ENCODE measurements at regions not wholly inside any gene's neighbourhood (a gene's known extent, or its start where the extent isn't known, plus 50 kb on each side); places are given as distances from the start of the nearest gene placed in this dataset.
"Not testable (repeated sequence)": the region's sequence is repeated elsewhere in the genome, so short reads cannot be mapped to it uniquely, and the experiment has no call there.

DNA sequence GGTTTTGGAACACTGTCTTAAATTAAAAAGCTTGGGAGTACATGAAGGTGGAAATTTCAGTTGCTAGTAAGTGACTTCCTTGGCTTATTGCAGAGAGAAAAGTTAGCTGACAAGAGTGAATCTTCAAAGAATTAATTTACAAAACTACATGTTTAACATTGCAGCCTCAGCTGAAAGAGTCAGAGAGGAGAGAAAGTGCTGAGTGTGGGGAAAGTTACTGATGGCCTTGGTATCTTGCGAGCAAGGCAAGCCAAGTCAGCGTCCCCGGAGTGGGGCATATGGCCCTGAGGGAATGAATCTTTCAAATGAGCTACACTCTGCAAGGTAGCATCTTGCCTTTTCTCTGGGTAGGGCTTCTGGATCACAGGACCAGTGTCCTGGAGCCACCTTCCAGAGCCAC, 131.3 kb downstream of the LPIN1 start:
- no peak for DNase-seq (ENCODE audit: low read depth)

DNA sequence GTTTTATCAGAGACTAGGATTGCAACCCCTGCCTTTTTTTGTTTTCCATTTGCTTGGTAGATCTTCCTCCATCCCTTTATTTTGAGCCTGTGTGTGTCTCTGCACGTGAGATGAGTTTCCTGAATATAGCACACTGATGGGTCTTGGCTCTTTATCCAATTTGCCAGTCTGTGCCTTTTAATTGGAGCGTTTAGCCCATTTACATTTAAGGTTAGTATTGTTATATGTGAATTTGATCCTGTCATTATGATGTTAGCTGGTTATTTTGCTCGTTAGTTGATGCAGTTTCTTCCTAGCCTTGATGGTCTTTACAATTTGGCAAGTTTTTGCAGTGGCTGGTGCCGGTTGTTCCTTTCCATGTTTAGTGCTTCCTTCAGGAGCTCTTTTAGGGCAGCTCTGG, 138.8 kb downstream of the LPIN1 start:
- DNase-seq (ENCODE audit: low read depth) = not testable (repeated sequence)

DNA sequence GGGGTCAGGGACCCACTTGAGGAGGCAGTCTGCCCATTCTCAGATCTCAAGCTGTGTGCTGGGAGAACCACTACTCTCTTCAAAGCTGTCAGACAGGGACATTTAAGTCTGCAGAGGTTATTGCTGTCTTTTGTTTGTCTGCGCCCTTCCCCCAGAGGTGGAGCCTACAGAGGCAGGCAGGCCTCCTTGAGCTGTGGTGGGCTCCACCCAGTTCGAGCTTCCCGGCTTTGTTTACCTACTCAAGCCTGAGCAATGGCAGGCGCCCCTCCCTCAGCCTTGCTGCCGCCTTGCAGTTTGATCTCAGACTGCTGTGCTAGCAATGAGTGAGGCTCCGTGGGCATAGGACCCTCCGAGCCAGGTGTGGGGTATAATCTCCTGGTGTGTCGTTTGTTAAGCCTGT, 140.5 kb downstream of the LPIN1 start:
- not testable (repeated sequence) for DNase-seq (ENCODE audit: low read depth)

- no peak for DNase-seq (ENCODE audit: low read depth)
Measured at GRCh38 chr2:11889101-11889850, 142.8 kb downstream of the LPIN1 start.

DNA sequence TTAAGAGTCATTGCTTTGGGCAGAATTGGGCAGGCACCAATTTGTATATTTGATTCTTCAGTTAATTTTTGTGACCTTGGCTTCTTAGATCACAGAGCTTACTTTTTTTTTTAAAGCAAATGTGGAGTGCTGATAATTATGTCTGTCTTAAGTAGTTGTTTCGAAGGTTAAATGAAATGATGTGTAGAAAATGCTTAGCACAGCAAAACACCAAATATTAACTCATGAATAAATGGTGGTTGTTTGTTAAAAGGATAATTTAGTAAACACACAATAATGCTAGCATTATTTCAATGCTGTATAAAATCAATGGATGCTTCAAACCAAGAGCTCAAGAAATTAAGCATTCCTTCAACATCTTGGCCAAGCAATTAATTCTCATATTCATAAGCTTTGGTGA, 143.4 kb downstream of the LPIN1 start:
- no peak for DNase-seq (ENCODE audit: low read depth)

DNA sequence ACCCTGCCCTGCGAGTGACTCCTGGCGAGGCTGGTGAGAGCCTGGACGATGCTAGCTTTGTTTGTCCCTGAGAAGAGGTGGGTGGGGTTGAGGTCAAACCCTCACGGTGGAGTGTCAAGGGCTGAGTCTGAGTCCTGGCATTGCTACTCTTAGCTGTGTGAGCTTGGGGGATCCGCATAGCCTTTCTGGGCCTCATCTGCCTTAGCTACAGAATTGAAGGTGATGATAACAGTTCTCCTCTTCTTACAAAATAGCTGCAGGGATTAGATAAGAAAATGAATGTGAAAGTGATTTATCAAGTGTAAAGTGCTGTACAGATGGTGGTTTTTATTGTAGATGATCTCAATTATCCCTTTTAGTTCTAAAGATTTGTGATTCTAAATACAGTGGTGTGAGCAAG, 144.6 kb downstream of the LPIN1 start:
- DNase-seq (ENCODE audit: low read depth) = no peak

DNA sequence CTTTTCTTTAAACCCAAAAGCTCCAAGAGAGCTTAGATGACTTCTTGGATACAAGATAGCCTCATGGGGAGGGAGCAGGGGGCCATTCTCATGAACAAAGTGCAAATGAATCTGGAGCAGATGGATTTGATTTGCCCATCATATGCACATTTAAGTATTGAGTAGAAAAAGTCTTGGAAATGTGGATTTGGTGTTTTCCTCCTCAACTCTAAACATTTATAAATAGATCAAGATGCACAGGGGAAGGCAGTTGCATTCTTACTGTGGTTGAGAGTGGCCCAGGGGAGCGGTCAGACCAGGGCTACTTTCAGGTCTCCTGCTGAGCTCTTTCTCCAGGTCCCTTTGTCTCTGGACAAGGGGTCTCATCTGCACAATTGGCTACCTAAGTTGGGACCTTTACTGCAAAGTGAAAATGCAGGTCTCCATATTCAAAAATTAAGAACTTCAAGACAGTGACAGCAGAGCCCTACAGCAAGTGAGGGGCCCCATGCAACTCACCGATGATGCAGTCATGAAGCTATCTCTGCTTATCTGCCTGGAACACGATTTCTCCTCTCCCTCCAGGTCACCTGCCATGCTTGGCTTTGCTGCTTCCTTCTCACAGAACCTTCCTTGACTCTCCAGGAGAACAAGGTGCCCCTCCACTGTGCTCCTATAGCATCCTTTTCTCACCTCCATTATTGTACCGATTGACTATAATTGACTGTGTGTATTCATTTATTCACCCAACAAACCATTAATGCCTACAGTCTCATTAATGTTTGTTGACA, 145.4 kb downstream of the LPIN1 start:
- DNase-seq (ENCODE audit: low read depth) = no peak

DNA sequence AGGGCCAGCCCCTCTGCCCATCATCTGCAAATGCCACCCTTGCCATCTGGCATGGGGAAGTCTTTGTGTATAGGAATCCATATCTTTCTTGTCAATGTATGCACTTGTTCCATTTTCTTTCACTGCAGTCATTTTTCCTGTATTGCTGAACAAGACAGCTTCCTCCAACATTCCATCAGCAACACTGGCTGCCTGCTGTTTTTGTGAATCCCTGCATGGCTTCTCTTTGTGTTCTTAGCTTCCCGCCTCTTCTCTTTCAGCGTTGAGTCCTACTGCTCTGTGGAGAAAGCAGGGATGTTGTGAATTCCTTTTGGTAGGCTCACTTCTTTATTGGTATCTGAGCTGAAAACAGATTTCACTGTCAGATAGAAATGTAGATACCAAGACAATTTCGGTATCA, 150.0 kb downstream of the LPIN1 start:
- no peak for DNase-seq (ENCODE audit: low read depth)

- no peak for DNase-seq (ENCODE audit: low read depth)
Measured at GRCh38 chr2:11898576-11898975, 152.1 kb downstream of the LPIN1 start.

GRCh38 chr2:11899264-11899818, 152.9 kb downstream of the LPIN1 start:
- no peak for DNase-seq (ENCODE audit: low read depth)

DNA sequence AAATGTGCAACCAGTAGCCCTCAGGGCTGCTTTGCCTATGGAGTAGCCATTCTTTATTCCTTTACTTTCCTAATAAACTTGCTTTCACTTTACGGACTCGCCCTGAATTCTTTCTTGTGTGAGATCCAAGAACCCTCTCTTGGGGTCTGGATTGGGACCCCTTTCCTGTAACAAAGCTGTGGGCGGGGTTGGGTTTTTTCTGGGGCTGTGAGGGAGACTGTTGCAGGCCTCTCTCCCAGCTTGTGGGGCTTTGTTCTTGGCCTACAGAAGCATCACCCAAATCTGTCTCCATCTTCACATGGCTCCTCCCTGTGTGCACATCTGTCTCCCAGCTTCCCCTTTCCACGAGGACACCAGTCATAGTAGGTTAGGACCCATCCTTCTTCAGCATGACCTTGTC, 154.5 kb downstream of the LPIN1 start:
- DNase-seq (ENCODE audit: low read depth) = not testable (repeated sequence)

DNA sequence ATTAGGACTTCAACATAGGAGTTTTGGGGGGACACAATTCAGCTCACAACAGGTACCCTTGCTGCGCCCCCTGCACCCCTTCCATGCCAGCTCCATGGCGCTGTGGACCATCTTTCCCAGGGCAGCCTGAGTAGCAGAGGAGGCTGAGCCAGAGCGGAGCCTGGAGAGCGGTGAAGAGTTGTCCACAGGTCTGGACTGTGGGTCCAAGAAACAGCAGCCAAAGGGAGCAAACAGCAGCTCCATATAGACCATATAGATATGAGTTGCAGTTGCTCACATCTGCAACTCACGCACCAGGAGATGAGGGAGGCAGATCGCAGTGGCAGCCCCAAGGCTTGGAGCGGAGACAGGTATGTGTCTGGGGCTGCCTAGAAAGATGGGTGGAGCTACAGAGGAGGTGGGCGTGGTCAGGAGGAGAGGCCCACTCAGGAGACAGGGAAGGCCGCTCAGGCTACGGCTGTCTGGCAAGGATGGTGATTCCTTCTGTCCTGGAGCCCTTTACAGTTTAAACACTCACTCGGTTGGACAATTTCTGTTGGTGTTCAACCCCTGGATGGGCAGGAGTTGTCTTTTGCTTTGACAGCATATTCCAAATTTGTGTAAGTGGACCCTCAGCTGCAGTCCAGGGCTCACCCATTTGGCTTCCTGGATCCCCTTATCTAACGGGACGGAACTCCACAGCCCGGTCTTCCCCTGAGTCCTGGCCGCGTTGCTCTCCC, 155.1 kb downstream of the LPIN1 start:
- DNase-seq (ENCODE audit: low read depth) = no peak

DNA sequence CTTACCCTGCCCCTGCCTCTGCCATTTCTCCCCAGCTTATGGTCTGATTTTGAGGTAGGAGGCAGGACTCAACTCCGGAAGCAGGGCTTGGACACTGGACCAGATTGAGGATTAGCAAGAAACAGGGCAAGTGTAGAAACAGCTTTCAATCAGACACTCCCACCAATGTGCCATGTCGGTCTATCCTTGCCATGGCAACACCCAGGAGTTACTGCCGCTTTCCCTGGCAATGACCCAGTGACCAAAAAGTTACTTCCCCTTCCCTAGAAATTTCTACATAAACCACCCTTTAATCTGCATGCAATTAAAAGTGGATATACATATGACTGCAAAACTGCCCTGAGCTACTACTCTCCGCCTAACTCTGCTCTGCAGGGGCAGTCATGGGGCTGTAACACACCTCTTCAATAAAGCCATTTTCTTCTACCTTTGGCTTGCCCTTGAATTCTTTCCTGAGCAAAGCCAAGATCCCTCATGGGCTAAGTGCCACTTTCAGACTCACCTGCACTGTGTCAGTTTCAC, 156.7 kb downstream of the LPIN1 start:
- no peak for DNase-seq (ENCODE audit: low read depth)

DNA sequence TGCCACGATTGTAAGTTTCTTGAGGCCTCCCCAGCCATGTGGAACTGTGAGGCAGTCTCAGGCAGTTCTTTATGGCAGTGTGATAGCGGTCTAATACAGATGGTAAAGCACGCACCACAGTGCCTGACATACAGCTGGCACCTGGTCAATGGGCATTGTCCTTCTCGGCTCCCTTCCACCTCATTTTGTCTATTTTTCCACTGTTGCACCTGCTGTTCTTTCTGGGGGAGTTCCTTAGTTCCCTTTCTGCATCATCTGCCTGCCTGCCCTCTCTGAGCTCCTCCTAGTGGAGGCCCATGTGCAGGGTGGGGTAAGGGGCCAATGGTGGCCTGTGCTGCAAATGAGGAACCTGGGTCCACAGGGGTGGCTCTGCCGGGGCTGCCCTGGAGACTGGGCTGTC, 157.6 kb downstream of the LPIN1 start:
- DNase-seq (ENCODE audit: low read depth) = no peak

DNA sequence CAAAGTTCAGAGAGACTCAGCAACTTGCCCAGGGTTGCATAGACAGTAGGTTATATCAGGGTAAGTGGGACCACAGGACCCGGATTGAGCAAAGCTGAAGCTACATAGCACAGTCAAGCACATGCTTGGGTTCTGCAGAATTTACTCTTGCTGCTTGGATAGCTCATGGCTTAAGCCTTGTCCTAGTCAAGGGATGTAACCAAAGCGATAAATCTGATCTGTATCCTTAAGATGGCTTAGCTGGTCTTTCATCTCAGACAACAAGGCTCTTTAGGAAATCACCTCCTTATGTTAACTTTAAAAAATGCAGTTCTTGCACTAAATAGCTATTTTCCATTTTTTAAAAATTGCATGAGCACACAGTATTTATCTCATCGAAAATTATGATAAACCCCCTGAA, 158.5 kb downstream of the LPIN1 start:
- DNase-seq (ENCODE audit: low read depth) = no peak

- DNase-seq (ENCODE audit: low read depth) = no peak
Measured at GRCh38 chr2:11907190-11907589, 160.8 kb downstream of the LPIN1 start.

DNA sequence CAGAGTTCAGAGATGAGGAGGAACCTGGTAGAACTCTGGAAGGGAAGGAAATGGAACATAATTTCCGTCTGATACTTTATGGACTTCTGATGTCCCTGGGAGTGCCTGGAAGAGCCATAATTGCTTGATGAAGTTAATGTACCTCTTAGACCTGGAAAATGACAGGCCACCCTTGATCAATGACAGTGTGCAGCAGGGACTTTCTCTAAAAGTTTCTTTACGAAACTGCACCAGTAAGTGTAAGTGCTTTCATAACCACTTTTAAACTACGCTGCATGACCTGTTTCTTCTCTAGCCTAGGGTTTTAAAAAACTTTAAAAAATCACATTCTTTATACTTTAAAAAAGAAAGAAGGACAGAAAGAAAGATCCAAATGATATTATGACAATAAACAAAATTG, 164.5 kb downstream of the LPIN1 start:
- DNase-seq (ENCODE audit: low read depth) = no peak

DNA sequence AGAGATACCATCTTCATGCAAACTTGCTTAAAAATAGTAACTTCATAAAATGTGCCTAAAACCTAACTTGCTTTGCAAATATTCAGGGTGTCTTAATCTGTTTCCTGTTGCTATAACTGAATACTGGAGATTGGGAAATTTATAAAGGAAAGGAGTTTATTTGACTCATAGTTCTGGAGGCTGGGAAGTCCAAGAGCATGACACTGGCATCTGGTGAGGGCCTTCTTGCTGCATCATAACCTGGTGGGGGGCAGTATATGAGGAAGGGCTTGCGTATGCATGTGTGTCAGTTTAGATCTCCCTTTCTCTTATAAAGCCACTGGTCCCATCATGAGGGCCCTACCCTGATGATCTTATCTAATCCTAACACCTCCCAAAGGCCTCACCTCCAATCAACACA, 166.5 kb downstream of the LPIN1 start:
- DNase-seq (ENCODE audit: low read depth) = no peak

- no peak for DNase-seq (ENCODE audit: low read depth)
Measured at GRCh38 chr2:11914455-11914854, 168.0 kb downstream of the LPIN1 start.

- no peak for DNase-seq (ENCODE audit: low read depth)
Measured at GRCh38 chr2:11915650-11916049, 169.2 kb downstream of the LPIN1 start.

- no peak for DNase-seq (ENCODE audit: low read depth)
Measured at GRCh38 chr2:11919953-11920352, 173.5 kb downstream of the LPIN1 start.

GRCh38 chr2:11920993-11921583, 174.7 kb downstream of the LPIN1 start:
- no peak for DNase-seq (ENCODE audit: low read depth)
